Astrocyte (in vitro differentiated cells and primary cell): ENCODE measurements at regions not wholly inside any gene's neighbourhood (a gene's known extent, or its start where the extent isn't known, plus 50 kb on each side); places are given as distances from the start of the nearest gene placed in this dataset.

ENCODE experiments used
- DNase-seq: peaks from one replicate; pipeline ENCODE4 v3.0.0-alpha.2; 2010; ENCODE audit warnings: low read depth
- FAIRE-seq: peaks from 2 replicates; lab custom pipeline; 2011; peaks lifted over from hg19 to GRCh38; lab: Jason Lieb, UNC
- H2AFZ ChIP-seq: 2 replicates; pipeline ENCODE4 v1.6.0; 2012; ENCODE audit warnings: low read depth, low read length, inconsistent platforms
- H3K27ac ChIP-seq: 2 replicates; pipeline ENCODE4 v1.5.1; 2011; ENCODE audit warnings: low read depth, low read length, inconsistent platforms
- H3K27me3 ChIP-seq: 2 replicates; pipeline ENCODE4 v1.6.0; 2011; ENCODE audit warnings: low read length, inconsistent platforms; ENCODE audit not compliant: insufficient read depth
- H3K36me3 ChIP-seq: 2 replicates; pipeline ENCODE4 v1.5.1; 2011; ENCODE audit warnings: low read length, inconsistent platforms; ENCODE audit not compliant: insufficient read depth
- H3K4me1 ChIP-seq: 2 replicates; pipeline ENCODE4 v1.5.1; 2011; ENCODE audit warnings: low read length, inconsistent platforms; ENCODE audit not compliant: insufficient read depth
- H3K4me2 ChIP-seq: 2 replicates; pipeline ENCODE4 v1.6.0; 2012; ENCODE audit warnings: low read length, inconsistent platforms
- H3K4me3 ChIP-seq: 2 replicates; pipeline ENCODE4 v1.5.1; 2011; ENCODE audit warnings: low read depth, mild to moderate bottlenecking, low read length, inconsistent platforms; ENCODE audit not compliant: insufficient read depth
- H3K79me2 ChIP-seq: 2 replicates; pipeline ENCODE4 v1.6.0; 2012; ENCODE audit warnings: mild to moderate bottlenecking, low read length, inconsistent platforms; ENCODE audit not compliant: insufficient read depth
- H3K9ac ChIP-seq: 2 replicates; pipeline ENCODE4 v1.6.0; 2012; ENCODE audit warnings: mild to moderate bottlenecking, low read length, inconsistent platforms
- H3K9me3 ChIP-seq: 2 replicates; pipeline ENCODE4 v1.5.1; 2012; ENCODE audit warnings: low read depth, mild to moderate bottlenecking, low read length, inconsistent platforms; ENCODE audit not compliant: insufficient read depth
- H4K20me1 ChIP-seq: 2 replicates; pipeline ENCODE4 v1.6.0; 2012; ENCODE audit warnings: low read length, inconsistent platforms; ENCODE audit not compliant: insufficient read depth
- H3K27ac Mint-ChIP-seq: one replicate; pipeline ENCODE4 v1.8.0; 2021; ENCODE audit warnings: mild to moderate bottlenecking, mixed read lengths; ENCODE audit not compliant: unreplicated experiment
- H3K27me3 Mint-ChIP-seq: one replicate; pipeline ENCODE4 v1.8.0; 2021; ENCODE audit warnings: low read depth, mixed read lengths; ENCODE audit not compliant: unreplicated experiment
- H3K36me3 Mint-ChIP-seq: one replicate; pipeline ENCODE4 v1.8.0; 2021; ENCODE audit warnings: low read depth, mixed read lengths; ENCODE audit not compliant: unreplicated experiment
- H3K4me1 Mint-ChIP-seq: one replicate; pipeline ENCODE4 v1.8.0; 2021; ENCODE audit warnings: low read depth, mixed read lengths; ENCODE audit not compliant: unreplicated experiment
- H3K4me3 Mint-ChIP-seq: one replicate; pipeline ENCODE4 v1.8.0; 2021; ENCODE audit warnings: mild to moderate bottlenecking, moderate library complexity, mixed read lengths; ENCODE audit not compliant: unreplicated experiment
- H3K9me3 Mint-ChIP-seq: one replicate; pipeline ENCODE4 v1.8.0; 2021; ENCODE audit warnings: mild to moderate bottlenecking, mixed read lengths; ENCODE audit not compliant: unreplicated experiment
- EZH2 ChIP-seq: IDR thresholded peaks from 2 replicates; pipeline ENCODE4 v1.6.1; 2012; ENCODE audit warnings: mild to moderate bottlenecking, low read length, inconsistent platforms; ENCODE audit not compliant: insufficient read depth
- TF ChIP-seq, protein P1 (sequence below): IDR thresholded peaks from 2 replicates; pipeline ENCODE4 v1.5.1; 2011; ENCODE audit warnings: low read depth, mild to moderate bottlenecking, inconsistent platforms, low read length, moderate library complexity; ENCODE audit not compliant: insufficient read depth

DNA sequence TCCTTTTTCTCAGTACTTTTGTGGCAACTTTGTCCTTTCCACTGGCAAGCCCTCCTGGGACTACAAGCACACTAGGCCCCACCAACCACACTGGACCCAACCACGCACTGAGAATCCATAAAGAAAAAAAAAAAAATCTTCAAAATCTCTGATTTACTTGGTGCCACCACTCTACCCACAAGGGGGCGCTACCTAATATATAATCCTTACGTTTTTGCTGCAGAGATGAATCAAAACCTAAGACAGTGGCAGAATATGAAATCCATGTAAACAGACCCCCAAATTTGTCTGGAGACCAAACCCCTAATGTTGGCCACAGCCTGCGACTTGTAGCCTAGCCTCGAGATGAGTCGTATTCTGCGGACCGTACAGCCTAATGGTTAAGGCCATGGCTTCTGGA lies 63.5 kb upstream of the ARHGAP36 start:
- H3K27ac Mint-ChIP-seq = no peak overlapping the region
- H3K27ac ChIP-seq = no peak overlapping the region
- H3K9ac ChIP-seq = no peak overlapping the region
- H3K27me3 Mint-ChIP-seq = peaks cover 11% of the 10 kb centered on the region
- TF ChIP-seq, protein P1, sequence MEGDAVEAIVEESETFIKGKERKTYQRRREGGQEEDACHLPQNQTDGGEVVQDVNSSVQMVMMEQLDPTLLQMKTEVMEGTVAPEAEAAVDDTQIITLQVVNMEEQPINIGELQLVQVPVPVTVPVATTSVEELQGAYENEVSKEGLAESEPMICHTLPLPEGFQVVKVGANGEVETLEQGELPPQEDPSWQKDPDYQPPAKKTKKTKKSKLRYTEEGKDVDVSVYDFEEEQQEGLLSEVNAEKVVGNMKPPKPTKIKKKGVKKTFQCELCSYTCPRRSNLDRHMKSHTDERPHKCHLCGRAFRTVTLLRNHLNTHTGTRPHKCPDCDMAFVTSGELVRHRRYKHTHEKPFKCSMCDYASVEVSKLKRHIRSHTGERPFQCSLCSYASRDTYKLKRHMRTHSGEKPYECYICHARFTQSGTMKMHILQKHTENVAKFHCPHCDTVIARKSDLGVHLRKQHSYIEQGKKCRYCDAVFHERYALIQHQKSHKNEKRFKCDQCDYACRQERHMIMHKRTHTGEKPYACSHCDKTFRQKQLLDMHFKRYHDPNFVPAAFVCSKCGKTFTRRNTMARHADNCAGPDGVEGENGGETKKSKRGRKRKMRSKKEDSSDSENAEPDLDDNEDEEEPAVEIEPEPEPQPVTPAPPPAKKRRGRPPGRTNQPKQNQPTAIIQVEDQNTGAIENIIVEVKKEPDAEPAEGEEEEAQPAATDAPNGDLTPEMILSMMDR = peak; percentile 39
- no peak for TF ChIP-seq EZH2
- H3K9me3 ChIP-seq = no peaks in the 10 kb centered on the region
- no peaks in the 10 kb centered on the region for H3K36me3 Mint-ChIP-seq
- H3K4me3 Mint-ChIP-seq = no peak overlapping the region
- no peaks in the 10 kb centered on the region for H3K4me1 Mint-ChIP-seq
- H4K20me1 ChIP-seq = no peaks in the 10 kb centered on the region
- H2AFZ ChIP-seq = no peak overlapping the region
- FAIRE-seq (no peak), DNase-seq (no peak)
- H3K79me2 ChIP-seq = no peaks in the 10 kb centered on the region
- H3K4me1 ChIP-seq = no peaks in the 10 kb centered on the region
- H3K36me3 ChIP-seq = no peaks in the 10 kb centered on the region
- no peaks in the 10 kb centered on the region for H3K9me3 Mint-ChIP-seq
- H3K4me2 ChIP-seq = no peak overlapping the region
- no peak overlapping the region for H3K4me3 ChIP-seq
- H3K27me3 ChIP-seq = no peaks in the 10 kb centered on the region

DNA sequence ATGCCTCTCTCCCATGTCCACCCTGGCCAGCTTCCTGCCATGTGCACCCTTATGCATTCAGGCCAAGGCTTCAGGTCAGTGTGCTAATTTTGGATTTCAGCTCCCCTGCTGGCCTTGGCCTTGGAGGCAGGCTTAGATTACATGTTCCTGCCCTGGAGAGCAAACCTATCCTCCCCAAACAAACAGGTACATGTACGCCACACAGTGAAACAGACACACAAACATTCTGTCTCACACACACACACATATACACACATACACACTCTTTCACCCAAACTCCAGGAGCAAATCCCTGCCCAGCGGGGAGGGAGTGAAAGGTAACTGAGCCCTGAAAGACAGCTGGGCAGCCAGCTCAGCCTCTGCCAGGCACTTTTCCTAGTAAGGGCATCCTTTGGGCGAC lies 62.7 kb upstream of the ARHGAP36 start:
- H3K4me1 Mint-ChIP-seq = no peaks in the 10 kb centered on the region
- Histone ChIP-seq H3K9ac (no peak overlapping the region), H3K27ac (no peak overlapping the region), H3K4me2 (no peak overlapping the region), H3K4me3 (no peak overlapping the region), H3K27me3 (no peaks in the 10 kb centered on the region), H2AFZ (no peak overlapping the region), H3K9me3 (no peaks in the 10 kb centered on the region), H3K36me3 (no peaks in the 10 kb centered on the region), H4K20me1 (no peaks in the 10 kb centered on the region), H3K79me2 (no peaks in the 10 kb centered on the region), H3K4me1 (no peaks in the 10 kb centered on the region)
- TF ChIP-seq, protein P1 = no peak
- no peak for TF ChIP-seq EZH2
- no peak for FAIRE-seq
- peaks cover 11% of the 10 kb centered on the region for H3K27me3 Mint-ChIP-seq
- H3K36me3 Mint-ChIP-seq = no peaks in the 10 kb centered on the region
- DNase-seq = no peak
- H3K27ac Mint-ChIP-seq = no peak overlapping the region
- no peaks in the 10 kb centered on the region for H3K9me3 Mint-ChIP-seq
- H3K4me3 Mint-ChIP-seq = no peak overlapping the region

GRCh38 chrX:130997314-130997713 lies 60.8 kb upstream of the ARHGAP36 start:
- no peaks in the 10 kb centered on the region for H3K27me3 ChIP-seq
- H4K20me1 ChIP-seq = no peaks in the 10 kb centered on the region
- Mint-ChIP-seq H3K4me1 (no peaks in the 10 kb centered on the region), H3K27me3 (peaks cover 11% of the 10 kb centered on the region), H3K27ac (no peak overlapping the region), H3K9me3 (no peaks in the 10 kb centered on the region), H3K4me3 (no peak overlapping the region), H3K36me3 (no peaks in the 10 kb centered on the region)
- no peaks in the 10 kb centered on the region for H3K79me2 ChIP-seq
- no peak overlapping the region for H3K4me2 ChIP-seq
- no peak overlapping the region for H2AFZ ChIP-seq
- no peaks in the 10 kb centered on the region for H3K36me3 ChIP-seq
- no peaks in the 10 kb centered on the region for H3K4me1 ChIP-seq
- no peak overlapping the region for H3K27ac ChIP-seq
- TF ChIP-seq EZH2 = no peak
- TF ChIP-seq, protein P1 = no peak
- no peak for FAIRE-seq
- H3K4me3 ChIP-seq = no peak overlapping the region
- no peak for DNase-seq
- H3K9ac ChIP-seq = no peak overlapping the region
- no peaks in the 10 kb centered on the region for H3K9me3 ChIP-seq
